ENCODE measurements at regions not wholly inside any gene's neighbourhood (a gene's known extent, or its start where the extent isn't known, plus 50 kb on each side); places are given as distances from the start of the nearest gene placed in this dataset.

GRCh38 chr6:166008441-166009369, 158.9 kb downstream of the TBXT start:
- H3K27ac ChIP-seq: no peak overlapping the region
- no peak overlapping the region for H3K4me3 ChIP-seq

GRCh38 chr6:166007349-166008263, 160.0 kb downstream of the TBXT start:
- H3K27me3 ChIP-seq: peaks cover 29 to 49% (median 47%) of the 10 kb centered on the region in 11 experiments
- H3K9ac ChIP-seq: no peak overlapping the region
- no peaks in the 10 kb centered on the region; a peak in 1 of 22 replicates for H4K20me1 ChIP-seq
- H3K27ac ChIP-seq: no peak overlapping the region
- no peaks in the 10 kb centered on the region for H3K36me3 ChIP-seq
- H3K9me3 ChIP-seq (replicated peaks in 1 of 11): peaks cover 17 to 46% (median 40%) of the 10 kb centered on the region in 11 experiments
- no peaks in the 10 kb centered on the region for H3K4me1 ChIP-seq
- H3K4me3 ChIP-seq: no peak overlapping the region
- no peak overlapping the region for H3K4me2 ChIP-seq
- no peak for TF ChIP-seq Cebpa-rat (IDR thresholded peaks at IDR 0.05)

More at GRCh38 chr6:166008441-166009369, 158.9 kb downstream of the TBXT start:
- Histone ChIP-seq H3K9me3 (replicated peaks in 1 of 11) (peaks cover 17 to 46% (median 40%) of the 10 kb centered on the region in 11 experiments), H3K36me3 (no peaks in the 10 kb centered on the region), H3K4me1 (no peaks in the 10 kb centered on the region), H4K20me1 (no peaks in the 10 kb centered on the region; a peak in 1 of 22 replicates), H3K4me2 (no peak overlapping the region), H3K9ac (no peak overlapping the region), H3K27me3 (peaks cover 29 to 49% (median 47%) of the 10 kb centered on the region in 11 experiments)
- TF ChIP-seq Cebpa-rat (IDR thresholded peaks at IDR 0.05): no peak

GRCh38 chr6:166006900-166007301, 160.8 kb downstream of the TBXT start:
- H3K4me1 ChIP-seq: no peaks in the 10 kb centered on the region
- no peak overlapping the region for H3K4me2 ChIP-seq
- H4K20me1 ChIP-seq: no peaks in the 10 kb centered on the region; a peak in 1 of 22 replicates
- no peak overlapping the region for H3K27ac ChIP-seq
- H3K9ac ChIP-seq: no peak overlapping the region
- H3K27me3 ChIP-seq: peaks cover 29 to 49% (median 47%) of the 10 kb centered on the region in 11 experiments
- H3K36me3 ChIP-seq: no peaks in the 10 kb centered on the region
- peaks cover 17 to 45% (median 40%) of the 10 kb centered on the region in 11 experiments for H3K9me3 ChIP-seq (replicated peaks in 1 of 11)
- TF ChIP-seq Cebpa-rat (IDR thresholded peaks at IDR 0.05): no peak
- no peak overlapping the region for H3K4me3 ChIP-seq

GRCh38 chr6:166005944-166006899, 161.4 kb downstream of the TBXT start:
- no peaks in the 10 kb centered on the region for H3K4me1 ChIP-seq
- no peaks in the 10 kb centered on the region for H3K36me3 ChIP-seq
- H4K20me1 ChIP-seq: no peaks in the 10 kb centered on the region; a peak in 1 of 22 replicates
- no peak overlapping the region for H3K27ac ChIP-seq
- no peak for TF ChIP-seq Cebpa-rat (IDR thresholded peaks at IDR 0.05)
- no peak overlapping the region for H3K4me2 ChIP-seq
- H3K9me3 ChIP-seq (replicated peaks in 1 of 11): peaks cover 17 to 45% (median 40%) of the 10 kb centered on the region in 11 experiments
- H3K27me3 ChIP-seq: peaks cover 29 to 49% (median 47%) of the 10 kb centered on the region in 11 experiments
- H3K9ac ChIP-seq: no peak overlapping the region
- H3K4me3 ChIP-seq: no peak overlapping the region

GRCh38 chr6:166005401-166005943, 162.2 kb downstream of the TBXT start:
- peaks cover 29 to 49% (median 47%) of the 10 kb centered on the region in 11 experiments for H3K27me3 ChIP-seq
- H3K36me3 ChIP-seq: no peaks in the 10 kb centered on the region
- H3K27ac ChIP-seq: no peak overlapping the region
- no peak overlapping the region for H3K9ac ChIP-seq
- H3K4me2 ChIP-seq: no peak overlapping the region
- H4K20me1 ChIP-seq: no peaks in the 10 kb centered on the region; a peak in 1 of 22 replicates
- no peaks in the 10 kb centered on the region for H3K4me1 ChIP-seq
- H3K9me3 ChIP-seq (replicated peaks in 1 of 11): peaks cover 17 to 45% (median 40%) of the 10 kb centered on the region in 11 experiments
- H3K4me3 ChIP-seq: no peak overlapping the region
- no peak for TF ChIP-seq Cebpa-rat (IDR thresholded peaks at IDR 0.05)

GRCh38 chr6:166004876-166005275, 162.8 kb downstream of the TBXT start:
- H3K4me2 ChIP-seq: no peak overlapping the region
- no peak for TF ChIP-seq Cebpa-rat (IDR thresholded peaks at IDR 0.05)
- H3K27ac ChIP-seq: no peak overlapping the region
- no peaks in the 10 kb centered on the region for H3K4me1 ChIP-seq
- H3K27me3 ChIP-seq: peaks cover 29 to 49% (median 47%) of the 10 kb centered on the region in 11 experiments
- H3K9me3 ChIP-seq (replicated peaks in 1 of 11): peaks cover 17 to 45% (median 40%) of the 10 kb centered on the region in 11 experiments
- no peak overlapping the region for H3K9ac ChIP-seq
- no peaks in the 10 kb centered on the region for H3K36me3 ChIP-seq
- H4K20me1 ChIP-seq: no peaks in the 10 kb centered on the region; a peak in 1 of 22 replicates
- no peak overlapping the region for H3K4me3 ChIP-seq

GRCh38 chr6:166004471-166004870, 163.2 kb downstream of the TBXT start:
- Histone ChIP-seq H3K4me1 (no peaks in the 10 kb centered on the region), H3K4me3 (no peak overlapping the region), H3K4me2 (no peak overlapping the region), H3K27me3 (peaks cover 29 to 48% (median 47%) of the 10 kb centered on the region in 11 experiments), H3K9ac (no peak overlapping the region), H4K20me1 (no peaks in the 10 kb centered on the region; a peak in 1 of 22 replicates), H3K27ac (no peak overlapping the region), H3K36me3 (no peaks in the 10 kb centered on the region), H3K9me3 (replicated peaks in 1 of 11) (peaks cover 17 to 45% (median 40%) of the 10 kb centered on the region in 11 experiments)
- no peak for TF ChIP-seq Cebpa-rat (IDR thresholded peaks at IDR 0.05)

- Histone ChIP-seq H3K9ac (no peak overlapping the region), H3K4me1 (no peaks in the 10 kb centered on the region), H4K20me1 (no peaks in the 10 kb centered on the region; a peak in 1 of 22 replicates), H3K4me3 (no peak overlapping the region), H3K9me3 (replicated peaks in 1 of 11) (peaks cover 14 to 38% (median 33%) of the 10 kb centered on the region in 11 experiments), H3K27me3 (peaks cover 28 to 41% (median 38%) of the 10 kb centered on the region in 11 experiments), H3K36me3 (no peaks in the 10 kb centered on the region), H3K27ac (no peak overlapping the region), H3K4me2 (no peak overlapping the region)
- TF ChIP-seq Cebpa-rat (IDR thresholded peaks at IDR 0.05): no peak
These were observed 164.1 kb downstream of the TBXT start for GRCh38 chr6:166003569-166003968.

Data from BLaER1 treated with 17β-estradiol and CSF1 and Interleukin-3, amounts not matched to agents 10 nM and 100 nM (cell line).